T-helper 1 cell treated with Interleukin-12 subunit alpha and Interleukin-12 subunit beta and Interleukin-4 antibody, amounts not matched to agents 30 ng/mL and 1 ng/mL, for 36 hours (primary cell): ENCODE measurements at regions not wholly inside any gene's neighbourhood (a gene's known extent, or its start where the extent isn't known, plus 50 kb on each side); places are given as distances from the start of the nearest gene placed in this dataset.

Experiments
- intact Hi-C: fragments of 100-400 bp; cut with micrococcal nuclease; formaldehyde crosslinking; loops from one replicate; pipeline ENCODE4 v1.15.1; 2024

DNA sequence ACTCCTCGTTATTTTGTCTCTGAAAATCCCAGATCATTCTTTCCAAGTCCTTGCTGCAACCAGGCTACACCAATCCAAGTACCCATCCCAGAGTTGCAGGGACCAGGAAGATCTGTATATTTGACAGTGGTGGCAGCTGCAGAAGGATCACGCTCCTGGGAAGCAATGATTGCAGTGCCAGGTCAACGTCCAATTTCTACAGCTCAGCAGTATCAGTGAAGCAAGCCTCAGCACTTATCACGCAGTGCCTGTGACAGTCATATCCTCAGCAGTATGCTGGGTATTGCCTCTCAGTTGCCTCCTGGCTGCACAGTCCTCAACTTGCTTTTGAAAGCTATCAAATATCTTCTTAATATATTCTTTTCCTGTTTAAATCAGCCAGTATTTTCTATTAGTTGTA lies 66.7 kb downstream of the BARHL2 start:
- intact Hi-C loops = no loop called here

DNA sequence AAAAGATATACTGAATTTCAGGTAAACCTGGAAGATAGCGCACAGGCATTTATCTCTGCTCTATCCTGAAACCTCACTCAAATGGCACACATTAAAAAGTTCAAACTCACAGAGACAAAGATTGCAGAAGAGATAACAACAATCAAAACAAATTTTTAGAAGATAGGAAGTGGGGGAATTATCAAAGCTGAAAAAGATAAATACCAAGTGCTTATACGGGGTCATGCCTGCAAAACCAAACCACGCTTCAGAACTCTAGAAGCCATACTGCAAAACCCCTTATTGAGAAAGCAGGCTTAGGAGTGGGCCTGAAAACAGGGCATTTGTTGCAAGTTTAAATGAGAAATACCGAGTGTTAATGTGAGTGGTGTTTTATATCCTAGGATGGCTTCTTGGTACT lies 76.8 kb downstream of the BARHL2 start:
- intact Hi-C loops = no loop called here

- intact Hi-C loops = no loop called here
Measured at GRCh38 chr1:90622666-90623065, 94.4 kb downstream of the BARHL2 start.

DNA sequence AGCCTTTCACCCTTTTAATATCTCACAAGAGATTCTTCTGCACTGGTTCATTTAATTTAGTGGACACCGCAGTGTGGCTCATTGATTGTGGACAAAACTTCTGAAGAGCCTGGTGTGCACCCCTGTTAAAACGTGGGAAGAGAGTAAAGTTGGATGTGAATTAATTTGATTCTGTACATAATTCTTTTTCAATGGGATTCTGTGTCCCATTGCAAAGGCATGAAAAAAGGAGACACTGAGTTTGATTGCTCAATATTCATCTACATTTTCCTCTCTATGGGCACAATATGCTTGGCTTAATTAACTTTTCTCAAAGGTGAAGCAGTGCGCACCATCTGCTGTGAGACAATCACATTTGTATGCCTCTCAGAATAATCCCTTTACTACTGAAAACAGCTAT lies 95.1 kb downstream of the BARHL2 start:
- intact Hi-C loops = no loop called here

GRCh38 chr1:90616395-90616794 lies 100.7 kb downstream of the BARHL2 start:
- intact Hi-C loops = no loop called here

GRCh38 chr1:90614872-90615271 lies 102.2 kb downstream of the BARHL2 start:
- intact Hi-C loops = no loop called here

- intact Hi-C loops = no loop called here
Measured at GRCh38 chr1:90613371-90613770, 103.7 kb downstream of the BARHL2 start.

DNA sequence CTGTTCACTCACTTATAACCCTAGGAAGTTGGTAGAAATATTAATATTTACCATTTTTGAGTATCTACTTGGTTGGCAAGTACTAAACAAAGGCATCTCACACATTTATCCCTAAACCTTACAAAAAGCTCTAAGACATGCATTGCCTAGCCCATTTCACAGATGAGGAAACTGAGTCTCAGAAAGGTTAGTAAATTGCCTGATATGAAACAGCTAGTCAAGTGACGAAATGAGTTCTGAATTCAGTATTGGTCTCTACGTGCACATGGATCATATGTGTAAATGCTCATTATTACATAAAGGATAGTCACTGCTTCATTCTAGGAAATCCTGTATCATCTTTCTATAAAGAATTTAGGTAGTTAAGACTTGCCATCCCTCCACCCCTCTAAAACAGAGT lies 105.1 kb downstream of the BARHL2 start:
- intact Hi-C loops = no loop called here

- intact Hi-C loops = no loop called here
Measured at GRCh38 chr1:90607736-90608135, 109.4 kb downstream of the BARHL2 start.

GRCh38 chr1:90605070-90605469 lies 112.0 kb downstream of the BARHL2 start:
- intact Hi-C loops = no loop called here

- intact Hi-C loops = no loop called here
Measured at GRCh38 chr1:90593312-90593711, 123.8 kb downstream of the BARHL2 start.

GRCh38 chr1:90591970-90592356 lies 125.1 kb downstream of the BARHL2 start:
- intact Hi-C loops = no loop called here

GRCh38 chr1:90591355-90591969 lies 125.6 kb downstream of the BARHL2 start:
- intact Hi-C loops = no loop called here

DNA sequence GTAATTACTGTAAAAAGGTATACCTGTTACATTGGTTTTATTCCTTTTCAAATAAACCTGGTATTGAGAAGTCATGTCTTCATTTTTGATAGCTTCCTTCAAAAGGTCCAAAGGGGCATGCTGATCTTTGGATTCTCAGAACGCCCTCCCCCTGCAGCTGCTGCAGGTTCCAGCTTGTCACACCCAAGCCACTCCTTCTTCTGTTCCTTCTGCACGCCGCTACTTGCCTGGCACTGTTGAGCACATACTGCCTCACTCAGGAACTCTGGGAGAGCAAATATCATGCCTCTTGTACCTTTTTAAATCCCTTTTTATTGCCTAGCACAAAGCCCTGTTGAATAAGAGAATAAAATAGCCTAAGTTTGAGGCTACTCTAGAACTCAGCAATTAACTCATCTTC lies 136.9 kb downstream of the BARHL2 start:
- intact Hi-C loops = no loop called here

GRCh38 chr1:90579212-90579802 lies 137.8 kb downstream of the BARHL2 start:
- intact Hi-C loops = loop anchor here (5.0 kb wide), 1 partner anchor 383 kb away; no protein-coding TSS in a partner anchor

DNA sequence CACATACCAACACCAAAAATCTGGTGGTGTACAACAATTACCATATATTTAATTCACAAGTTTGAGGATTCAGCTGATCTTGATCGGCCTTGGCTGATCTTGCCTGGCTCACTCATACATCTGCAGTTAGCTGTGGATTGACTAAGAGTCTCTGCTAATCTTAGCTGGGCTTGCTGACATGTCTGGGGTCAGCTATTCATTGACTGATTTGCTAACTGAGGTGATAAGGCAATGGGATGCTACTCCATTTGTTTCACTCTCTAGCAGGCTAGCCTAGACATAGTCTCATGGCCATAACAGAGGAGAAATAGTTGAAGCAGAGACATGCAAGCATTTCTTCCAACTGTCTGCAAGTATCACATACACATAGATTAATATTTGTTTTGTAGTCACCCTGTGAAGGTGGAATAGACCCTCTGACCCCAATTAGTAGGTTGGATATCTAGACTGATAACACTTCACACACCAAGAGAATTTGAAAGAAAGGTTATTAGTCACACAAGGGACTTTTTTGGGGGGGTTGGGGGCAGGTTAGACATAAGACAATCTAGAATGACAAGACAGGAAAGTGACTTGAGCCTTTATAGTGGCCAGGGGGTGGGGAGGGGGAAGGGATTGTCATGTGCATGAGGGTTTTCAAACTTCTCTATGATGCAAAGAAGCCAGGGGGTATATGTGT lies 142.3 kb downstream of the BARHL2 start:
- intact Hi-C loops = loop anchor here (5.0 kb wide), 1 partner anchor 387 kb away; no protein-coding TSS in a partner anchor

GRCh38 chr1:90573736-90574135 lies 143.4 kb downstream of the BARHL2 start:
- intact Hi-C loops = no loop called here

GRCh38 chr1:90572446-90572845 lies 144.7 kb downstream of the BARHL2 start:
- intact Hi-C loops = no loop called here

- intact Hi-C loops = no loop called here
Measured at GRCh38 chr1:90568436-90568835, 148.7 kb downstream of the BARHL2 start.

DNA sequence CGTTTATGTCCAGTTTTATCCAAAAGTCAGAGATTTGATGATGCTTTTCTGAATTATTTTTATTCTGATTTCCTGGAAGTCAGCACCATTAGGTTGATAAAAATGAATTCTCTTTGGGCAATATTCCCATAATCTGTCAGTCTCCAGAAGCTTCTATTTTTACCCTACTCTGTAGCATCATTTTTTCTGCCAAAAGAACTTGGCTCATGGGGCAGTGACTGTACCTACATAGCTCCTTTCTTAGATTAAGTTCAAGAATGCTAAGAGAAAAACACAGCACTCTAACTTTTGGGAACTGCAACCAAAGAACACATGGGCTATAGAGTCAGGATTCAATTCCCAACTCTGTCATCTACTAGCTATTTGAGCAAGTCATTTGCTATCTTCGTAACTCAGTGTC lies 152.9 kb downstream of the BARHL2 start:
- intact Hi-C loops = no loop called here

- intact Hi-C loops = no loop called here
Measured at GRCh38 chr1:90562892-90563291, 154.2 kb downstream of the BARHL2 start.

DNA sequence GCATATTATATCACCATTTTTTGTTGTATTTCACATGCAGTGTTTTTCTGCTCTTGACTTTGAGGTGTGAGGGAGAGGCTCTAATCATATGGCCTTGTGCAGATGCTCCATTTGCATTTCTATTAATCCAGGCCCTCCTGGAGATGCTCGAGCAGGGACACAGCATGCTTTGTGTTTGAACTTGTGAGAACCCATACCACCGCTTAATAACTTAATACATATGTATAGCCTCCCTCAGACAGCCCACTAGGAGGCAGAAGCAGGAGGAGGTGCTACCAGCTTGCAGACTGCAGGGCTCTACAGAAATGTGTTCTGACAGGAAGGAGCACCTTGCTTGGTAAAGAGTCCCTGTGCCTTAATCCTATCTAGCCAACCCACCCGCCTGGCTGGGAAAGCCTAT lies 155.2 kb downstream of the BARHL2 start:
- intact Hi-C loops = no loop called here
